ENCODE measurements at regions not wholly inside any gene's neighbourhood (a gene's known extent, or its start where the extent isn't known, plus 50 kb on each side); places are given as distances from the start of the nearest gene placed in this dataset.

- no peak for DNase-seq
These were observed 102.5 kb downstream of the SAMD9 start for GRCh38 chr7:93015101-93015778.

GRCh38 chr7:93014410-93014809 lies 103.4 kb downstream of the SAMD9 start:
- DNase-seq: no peak

GRCh38 chr7:93013446-93014061 lies 104.2 kb downstream of the SAMD9 start:
- DNase-seq: no peak

GRCh38 chr7:93011351-93012294 lies 106.2 kb downstream of the SAMD9 start:
- no peak for DNase-seq

- DNase-seq: no peak
These were observed 108.9 kb downstream of the SAMD9 start for GRCh38 chr7:93008833-93009232.

GRCh38 chr7:93006480-93007095 lies 111.2 kb downstream of the SAMD9 start:
- DNase-seq: no peak

- DNase-seq: no peak
These were observed 112.9 kb downstream of the SAMD9 start for GRCh38 chr7:93004906-93005305.

- DNase-seq: no peak
These were observed 120.1 kb downstream of the SAMD9 start for GRCh38 chr7:92997719-92998118.

- no peak for DNase-seq
These were observed 120.6 kb downstream of the SAMD9 start for GRCh38 chr7:92997152-92997551.

- no peak for DNase-seq
These were observed 122.9 kb downstream of the SAMD9 start for GRCh38 chr7:92994901-92995300.

- no peak for DNase-seq
These were observed 124.8 kb downstream of the SAMD9 start for GRCh38 chr7:92992932-92993331.

GRCh38 chr7:92992483-92992882 lies 125.3 kb downstream of the SAMD9 start:
- DNase-seq: no peak

- no peak for DNase-seq
These were observed 126.6 kb downstream of the SAMD9 start for GRCh38 chr7:92991190-92991589.

GRCh38 chr7:92988941-92989545 lies 128.7 kb downstream of the SAMD9 start:
- DNase-seq: no peak

- no peak for DNase-seq
These were observed 129.7 kb downstream of the SAMD9 start for GRCh38 chr7:92988051-92988450.

GRCh38 chr7:92987538-92987937 lies 130.2 kb downstream of the SAMD9 start:
- no peak for DNase-seq

- DNase-seq: no peak
These were observed 130.7 kb downstream of the SAMD9 start for GRCh38 chr7:92987095-92987494.

- DNase-seq: no peak
These were observed 134.9 kb downstream of the SAMD9 start for GRCh38 chr7:92982928-92983327.

GRCh38 chr7:92976931-92977330 lies 140.6 kb upstream of the CDK6 start:
- DNase-seq: no peak

- no peak for DNase-seq
These were observed 137.6 kb upstream of the CDK6 start for GRCh38 chr7:92973974-92974373.

GRCh38 chr7:92973293-92973731 lies 136.9 kb upstream of the CDK6 start:
- no peak for DNase-seq

- no peak for DNase-seq
These were observed 136.1 kb upstream of the CDK6 start for GRCh38 chr7:92972441-92972840.

- no peak for DNase-seq
These were observed 132.7 kb upstream of the CDK6 start for GRCh38 chr7:92969061-92969460.
